ENCODE measurements at regions not wholly inside any gene's neighbourhood (a gene's known extent, or its start where the extent isn't known, plus 50 kb on each side); places are given as distances from the start of the nearest gene placed in this dataset.
"Not testable (repeated sequence)": the region's sequence is repeated elsewhere in the genome, so short reads cannot be mapped to it uniquely, and the experiment has no call there.

DNA sequence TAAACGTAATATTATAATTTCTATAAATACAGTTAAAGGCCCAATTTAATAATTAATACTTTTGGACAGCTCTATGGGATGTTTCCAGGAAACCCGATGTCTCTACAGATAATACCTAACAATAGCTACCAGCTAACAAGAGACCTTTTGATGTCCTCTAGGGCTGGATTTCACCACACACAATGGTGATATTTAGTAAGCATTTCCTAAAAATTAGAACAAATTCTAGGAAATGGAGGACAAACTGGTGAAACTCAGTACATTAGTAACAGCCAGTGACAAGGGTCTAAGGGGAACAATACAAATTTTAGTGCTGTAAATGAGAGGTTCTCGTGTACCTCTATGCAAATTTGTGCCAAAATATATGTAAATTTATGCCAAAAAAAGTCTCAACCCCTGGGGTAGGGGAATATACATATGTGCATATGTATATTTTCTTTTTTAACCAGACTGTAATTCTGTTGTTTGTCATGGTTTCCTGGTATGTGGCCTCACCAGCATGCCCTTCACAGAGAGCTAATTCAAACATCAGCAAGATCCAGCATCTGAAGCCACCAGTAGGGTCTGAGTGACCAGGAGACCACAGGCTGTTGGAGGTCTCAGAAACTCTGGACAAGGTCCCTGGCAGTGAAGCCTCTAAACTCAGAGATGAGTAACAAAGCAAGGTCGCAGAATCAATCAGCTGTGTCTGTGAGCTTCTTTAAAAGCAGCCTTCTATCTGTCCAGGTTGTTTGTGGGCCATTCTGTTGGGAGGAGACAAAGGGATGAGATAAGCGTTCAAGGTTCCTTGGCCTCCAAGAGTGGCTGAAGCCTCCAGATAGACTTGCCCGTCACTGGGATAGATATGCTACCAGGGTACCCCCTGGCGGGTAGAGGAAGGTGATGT lies 235.1 kb upstream of the RREB1 start:
- intact Hi-C loops (cut with micrococcal nuclease): no loop called here
- H3K27me3 Mint-ChIP-seq (ENCODE audit: low read depth): peaks cover 7% of the 10 kb centered on the region
- peaks cover 2% of the 10 kb centered on the region for H3K4me1 Mint-ChIP-seq (ENCODE audit: low read depth)
- no peak for DNase-seq (ENCODE audit: low spot score)
- H3K27ac Mint-ChIP-seq: no peak overlapping the region
- H3K4me3 Mint-ChIP-seq (ENCODE audit: low read depth): no peak overlapping the region
- no peaks in the 10 kb centered on the region for H3K36me3 Mint-ChIP-seq (ENCODE audit: low read depth)
- H3K9me3 Mint-ChIP-seq: peaks cover 4% of the 10 kb centered on the region

DNA sequence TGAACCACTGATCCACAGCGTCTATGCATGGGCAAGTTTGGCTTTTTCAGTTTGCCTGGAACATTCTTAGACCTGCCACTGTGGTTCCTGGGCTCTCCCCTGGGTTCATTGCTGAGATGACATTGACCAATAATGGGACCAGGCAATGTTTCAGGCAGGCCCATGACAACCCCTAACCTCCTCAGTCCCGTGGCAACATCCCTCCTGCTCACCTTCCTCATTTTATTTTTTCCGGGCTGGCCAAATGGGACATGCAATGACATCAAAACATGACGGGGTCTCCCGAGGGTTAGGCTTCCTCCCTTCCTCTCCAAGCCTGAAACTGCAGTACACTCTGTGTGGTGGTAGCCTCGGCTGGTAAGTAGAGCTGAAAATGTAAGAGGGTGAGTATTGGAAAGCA lies 234.0 kb upstream of the RREB1 start:
- Mint-ChIP-seq H3K4me1 (ENCODE audit: low read depth) (peaks cover 2% of the 10 kb centered on the region), H3K4me3 (ENCODE audit: low read depth) (no peak overlapping the region), H3K27ac (no peak overlapping the region), H3K9me3 (peaks cover 4% of the 10 kb centered on the region), H3K36me3 (ENCODE audit: low read depth) (no peaks in the 10 kb centered on the region), H3K27me3 (ENCODE audit: low read depth) (peaks cover 7% of the 10 kb centered on the region)
- intact Hi-C loops (cut with micrococcal nuclease): no loop called here
- no peak for DNase-seq (ENCODE audit: low spot score)

DNA sequence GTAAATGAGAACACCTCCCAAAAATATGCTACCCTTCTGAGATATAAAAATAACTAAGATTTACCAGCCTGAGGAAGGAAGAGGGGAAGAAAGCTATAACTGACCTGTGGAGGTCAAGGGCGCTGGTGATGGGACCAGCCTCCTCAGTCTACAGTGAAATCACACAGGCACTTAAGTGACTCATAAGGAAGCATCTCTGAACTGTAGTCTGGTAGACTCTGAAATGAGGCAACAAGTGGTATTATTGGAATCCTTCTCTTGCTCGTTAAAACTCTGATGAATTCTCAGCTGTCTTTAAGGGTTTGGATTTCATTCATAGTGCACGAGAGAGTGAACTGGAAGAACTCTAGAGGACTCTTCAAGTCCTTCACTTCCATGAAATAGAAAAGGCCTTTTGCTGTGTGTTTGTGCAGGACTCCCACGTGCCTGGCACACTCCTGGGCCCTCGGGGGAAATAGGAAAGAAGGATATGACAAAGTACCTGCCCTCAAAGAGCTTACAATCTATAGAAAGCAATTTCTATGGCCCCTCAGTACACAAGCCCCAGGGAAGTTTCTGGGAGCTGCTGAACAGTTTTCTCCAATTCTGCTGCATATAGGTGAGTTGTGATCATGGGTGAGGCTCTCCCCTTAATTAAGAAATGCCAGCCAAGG lies 231.8 kb upstream of the RREB1 start:
- Mint-ChIP-seq H3K4me1 (ENCODE audit: low read depth) (peaks cover 7% of the 10 kb centered on the region), H3K27me3 (ENCODE audit: low read depth) (peaks cover 7% of the 10 kb centered on the region), H3K36me3 (ENCODE audit: low read depth) (no peaks in the 10 kb centered on the region), H3K4me3 (ENCODE audit: low read depth) (no peak overlapping the region), H3K27ac (no peak overlapping the region), H3K9me3 (peaks cover 4% of the 10 kb centered on the region)
- no peak for DNase-seq (ENCODE audit: low spot score)
- intact Hi-C loops (cut with micrococcal nuclease): no loop called here

DNA sequence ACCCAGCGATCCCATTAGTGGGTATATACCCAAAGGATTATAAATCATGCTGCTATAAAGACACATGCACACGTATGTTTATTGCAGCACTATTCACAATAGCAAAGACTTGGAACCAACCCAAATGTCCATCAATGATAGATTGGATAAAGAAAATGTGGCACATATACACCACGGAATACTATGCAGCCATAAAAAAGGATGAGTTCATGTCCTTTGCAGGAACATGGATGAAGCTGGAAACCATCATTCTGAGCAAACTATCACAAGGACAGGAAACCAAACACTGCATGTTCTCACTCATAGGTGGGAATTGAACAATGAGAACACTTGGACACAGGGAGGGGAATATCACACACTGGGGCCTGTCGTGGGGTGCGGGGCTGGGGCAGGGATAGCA lies 230.0 kb upstream of the RREB1 start:
- H3K27ac Mint-ChIP-seq: not testable (repeated sequence)

DNA sequence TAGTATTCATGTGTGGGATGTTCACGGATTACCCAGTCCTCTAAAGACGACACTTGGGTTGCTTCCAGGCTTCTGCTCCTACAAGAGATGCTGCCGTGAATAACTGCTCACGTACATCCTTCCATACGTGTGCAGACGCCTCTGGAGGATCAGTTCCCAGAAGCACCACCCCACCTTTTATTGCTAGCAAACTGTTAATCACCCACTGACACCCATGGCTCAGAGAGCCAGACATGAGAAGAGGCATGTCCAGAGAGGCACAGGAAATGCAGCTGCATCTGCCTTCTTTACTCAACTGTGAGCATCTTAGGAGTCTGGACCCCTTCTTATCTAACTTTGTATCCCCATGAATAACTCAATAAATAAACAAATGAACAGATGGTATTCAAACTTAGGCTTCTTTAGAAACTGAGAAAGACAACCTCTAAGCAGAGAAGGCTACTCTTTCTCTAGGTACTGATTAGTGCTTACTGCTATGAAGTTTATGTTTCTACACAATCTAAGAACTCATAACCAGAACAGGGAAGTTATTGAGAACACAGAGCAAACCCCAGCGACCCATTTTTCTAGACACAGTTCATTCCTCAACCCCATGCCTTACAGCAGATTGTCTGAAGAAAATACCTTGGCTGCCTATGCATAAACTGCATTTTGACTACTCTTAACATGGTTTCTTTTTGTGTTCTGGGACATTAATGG lies 228.7 kb upstream of the RREB1 start:
- DNase-seq (ENCODE audit: low spot score): no peak

More for the DNA sequence above, 230.0 kb upstream of the RREB1 start:
- H3K9me3 Mint-ChIP-seq; H3K4me3 Mint-ChIP-seq (ENCODE audit: low read depth); H3K36me3 Mint-ChIP-seq (ENCODE audit: low read depth); H3K27me3 Mint-ChIP-seq (ENCODE audit: low read depth); H3K4me1 Mint-ChIP-seq (ENCODE audit: low read depth); DNase-seq (ENCODE audit: low spot score); intact Hi-C loops (cut with micrococcal nuclease): not testable (repeated sequence)

DNA sequence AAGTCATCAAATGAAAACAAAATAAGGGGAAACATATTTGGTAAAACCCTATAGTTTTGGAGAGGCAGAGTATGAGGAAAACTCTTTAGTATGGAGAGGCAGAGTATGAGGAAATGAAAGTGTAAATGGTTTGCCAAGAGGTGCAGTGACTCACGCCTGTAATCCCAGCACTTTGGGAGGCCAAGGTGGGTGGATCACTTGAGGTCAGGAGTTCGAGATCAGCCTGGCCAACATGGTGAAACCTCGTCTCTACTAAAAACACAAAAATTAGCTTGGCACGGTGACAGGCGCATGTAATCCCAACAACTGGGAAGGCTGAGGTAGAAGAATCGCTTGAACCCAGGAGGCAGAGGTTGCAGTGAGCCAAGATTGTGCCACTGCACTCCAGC lies 228.2 kb upstream of the RREB1 start:
- H3K4me3 Mint-ChIP-seq (ENCODE audit: low read depth); H3K36me3 Mint-ChIP-seq (ENCODE audit: low read depth); H3K27me3 Mint-ChIP-seq (ENCODE audit: low read depth); intact Hi-C loops (cut with micrococcal nuclease); H3K4me1 Mint-ChIP-seq (ENCODE audit: low read depth); DNase-seq (ENCODE audit: low spot score); H3K27ac Mint-ChIP-seq; H3K9me3 Mint-ChIP-seq: not testable (repeated sequence)

More for the DNA sequence above, 228.7 kb upstream of the RREB1 start:
- intact Hi-C loops (cut with micrococcal nuclease): no loop called here
- Mint-ChIP-seq H3K4me3 (ENCODE audit: low read depth) (no peak overlapping the region), H3K27ac (no peak overlapping the region), H3K4me1 (ENCODE audit: low read depth) (peaks cover 7% of the 10 kb centered on the region), H3K27me3 (ENCODE audit: low read depth) (peaks cover 7% of the 10 kb centered on the region), H3K9me3 (peaks cover 4% of the 10 kb centered on the region), H3K36me3 (ENCODE audit: low read depth) (no peaks in the 10 kb centered on the region)

DNA sequence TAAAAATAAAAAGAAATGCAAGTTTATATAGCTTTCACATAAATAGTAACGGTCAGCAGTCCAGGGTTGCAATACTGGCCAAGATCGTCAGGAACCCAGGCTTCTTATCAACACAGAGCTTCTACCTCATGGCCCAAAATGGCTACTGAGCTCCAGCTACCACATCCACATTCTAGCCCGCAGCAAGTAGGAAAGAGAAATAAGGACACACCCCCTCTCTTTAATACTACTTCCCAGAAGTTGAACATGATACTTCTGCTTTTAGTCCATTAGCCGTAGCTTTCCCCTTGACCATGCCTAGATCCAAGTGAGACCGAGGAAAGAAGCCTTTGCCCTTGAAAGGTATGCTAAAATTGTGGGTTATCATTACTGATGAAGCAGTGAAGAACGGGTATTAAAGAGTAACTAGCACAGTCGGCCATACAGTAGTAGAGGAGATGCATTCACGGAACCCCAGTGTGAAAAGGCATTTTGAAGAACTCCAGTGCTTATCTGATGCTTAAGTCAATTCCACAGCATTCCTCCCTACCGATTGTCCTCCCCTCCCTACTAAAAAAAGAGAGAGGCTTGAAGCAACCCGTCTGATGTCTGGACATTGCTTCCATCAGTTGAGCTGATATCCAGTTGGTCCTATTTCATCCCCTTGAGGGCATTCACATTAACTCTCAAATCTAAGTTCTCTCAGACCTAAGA lies 226.9 kb upstream of the RREB1 start:
- no peak overlapping the region for H3K4me3 Mint-ChIP-seq (ENCODE audit: low read depth)
- H3K36me3 Mint-ChIP-seq (ENCODE audit: low read depth): no peaks in the 10 kb centered on the region
- H3K4me1 Mint-ChIP-seq (ENCODE audit: low read depth): peaks cover 7% of the 10 kb centered on the region
- no peak overlapping the region for H3K27ac Mint-ChIP-seq
- intact Hi-C loops (cut with micrococcal nuclease): no loop called here
- peaks cover 7% of the 10 kb centered on the region for H3K27me3 Mint-ChIP-seq (ENCODE audit: low read depth)
- DNase-seq (ENCODE audit: low spot score): no peak
- peaks cover 4% of the 10 kb centered on the region for H3K9me3 Mint-ChIP-seq

DNA sequence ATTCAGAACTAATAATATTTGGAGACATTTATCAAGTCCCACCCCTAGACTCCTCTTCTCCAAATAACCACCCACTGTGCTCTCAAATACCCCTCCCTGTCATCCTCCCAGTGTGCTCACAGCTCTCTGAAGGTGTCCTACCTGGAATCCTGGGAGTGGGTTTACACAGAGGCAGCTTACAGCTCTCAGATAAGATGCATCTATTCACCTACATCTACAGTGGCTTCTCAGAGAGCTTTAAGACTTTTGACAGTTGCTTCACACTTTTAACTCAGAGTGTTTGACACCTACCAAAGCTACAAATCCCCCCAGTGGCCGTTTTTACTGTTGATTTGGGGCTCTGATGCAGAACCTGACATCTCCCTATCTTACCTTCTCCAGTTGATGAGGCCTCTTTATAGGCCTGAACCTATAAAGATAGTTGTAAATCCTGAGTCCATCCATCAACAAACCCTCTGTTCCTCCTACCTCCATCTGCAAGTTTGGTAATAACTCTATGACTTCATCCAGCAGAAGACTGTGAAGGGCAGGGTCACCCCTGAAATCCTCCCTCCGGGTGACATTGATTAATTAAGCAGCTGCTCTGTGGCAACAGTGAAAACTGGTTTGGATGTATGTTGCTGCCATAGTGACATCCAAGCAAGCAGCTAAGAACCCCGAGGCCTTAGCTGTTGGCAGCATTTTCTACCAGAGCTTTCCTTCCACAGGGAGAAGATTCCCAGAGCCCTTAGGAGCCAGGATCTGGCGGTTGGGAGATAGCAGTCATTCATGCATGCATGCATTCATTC lies 226.1 kb upstream of the RREB1 start:
- DNase-seq (ENCODE audit: low spot score): no peak
- H3K4me3 Mint-ChIP-seq (ENCODE audit: low read depth): no peak overlapping the region
- intact Hi-C loops (cut with micrococcal nuclease): no loop called here

DNA sequence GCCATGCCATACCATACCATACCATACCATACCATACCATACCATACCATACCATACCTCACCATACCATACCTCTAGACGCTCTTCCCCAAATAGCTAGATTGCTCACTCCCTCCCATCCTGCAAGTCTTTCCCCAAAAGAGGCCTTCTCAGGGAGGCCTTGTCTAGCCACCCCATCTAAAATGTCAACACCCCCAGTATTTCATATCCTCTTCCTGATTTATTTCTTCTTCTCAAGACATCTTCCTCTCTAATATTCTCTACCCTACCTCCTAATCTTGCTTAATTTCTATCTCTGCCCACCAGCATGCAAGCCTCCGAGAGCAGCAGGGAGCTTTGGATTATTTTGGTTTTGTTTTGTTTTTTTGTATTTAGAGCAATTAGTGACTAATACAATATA lies 225.2 kb upstream of the RREB1 start:
- H3K27ac Mint-ChIP-seq: no peak overlapping the region
- H3K9me3 Mint-ChIP-seq: no peaks in the 10 kb centered on the region
- intact Hi-C loops (cut with micrococcal nuclease): no loop called here
- H3K4me1 Mint-ChIP-seq (ENCODE audit: low read depth): peaks cover 5% of the 10 kb centered on the region
- no peak for DNase-seq (ENCODE audit: low spot score)
- H3K4me3 Mint-ChIP-seq (ENCODE audit: low read depth): no peak overlapping the region
- H3K27me3 Mint-ChIP-seq (ENCODE audit: low read depth): no peaks in the 10 kb centered on the region
- no peaks in the 10 kb centered on the region for H3K36me3 Mint-ChIP-seq (ENCODE audit: low read depth)

More for the DNA sequence above, 226.1 kb upstream of the RREB1 start:
- Mint-ChIP-seq H3K27me3 (ENCODE audit: low read depth) (peaks cover 4% of the 10 kb centered on the region), H3K4me1 (ENCODE audit: low read depth) (peaks cover 7% of the 10 kb centered on the region), H3K9me3 (peaks cover 4% of the 10 kb centered on the region), H3K27ac (no peak overlapping the region), H3K36me3 (ENCODE audit: low read depth) (no peaks in the 10 kb centered on the region)

DNA sequence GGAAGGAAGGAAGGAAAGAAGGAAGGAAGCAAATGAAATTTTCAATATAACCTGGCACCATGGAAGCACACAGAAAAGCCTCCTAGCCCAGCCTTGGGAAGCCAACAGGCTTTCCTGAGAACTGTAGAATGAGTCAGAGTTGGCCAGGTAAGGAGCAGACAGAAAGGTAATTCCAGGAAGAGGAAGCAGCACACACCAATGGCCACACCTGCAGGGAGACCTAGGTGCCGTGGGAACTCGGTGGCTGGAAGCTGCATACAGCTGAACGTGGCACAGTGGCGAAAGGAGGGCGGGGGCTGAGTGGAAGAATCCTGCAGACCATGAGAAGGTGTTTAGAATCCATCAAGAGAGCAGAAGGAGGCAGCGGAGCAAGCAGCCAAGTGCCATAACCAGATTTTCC lies 224.8 kb upstream of the RREB1 start:
- no peak for DNase-seq (ENCODE audit: low spot score)
- Mint-ChIP-seq H3K27me3 (ENCODE audit: low read depth) (no peaks in the 10 kb centered on the region), H3K4me1 (ENCODE audit: low read depth) (peaks cover 5% of the 10 kb centered on the region), H3K27ac (no peak overlapping the region), H3K4me3 (ENCODE audit: low read depth) (no peak overlapping the region), H3K36me3 (ENCODE audit: low read depth) (no peaks in the 10 kb centered on the region), H3K9me3 (no peaks in the 10 kb centered on the region)
- intact Hi-C loops (cut with micrococcal nuclease): no loop called here

DNA sequence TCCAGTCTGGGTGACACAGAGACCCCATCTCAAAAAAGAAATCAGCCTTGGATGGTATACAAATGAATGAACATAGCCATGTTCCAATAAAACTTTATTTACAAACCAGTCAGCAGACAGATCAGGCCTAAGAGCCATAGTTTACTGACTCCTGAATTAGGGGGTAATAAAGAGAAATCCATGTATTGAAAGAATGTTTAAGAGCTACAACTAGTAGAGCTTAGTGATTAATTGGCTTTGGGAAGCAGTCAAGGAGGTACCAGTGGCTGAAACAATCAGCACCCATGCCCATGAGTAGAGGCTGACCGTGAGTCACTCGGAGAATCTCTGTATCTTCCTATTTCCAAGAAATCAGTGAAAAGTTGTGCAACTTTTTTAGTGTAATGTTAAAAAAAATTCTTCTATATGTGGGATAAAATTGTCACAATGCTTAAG lies 223.6 kb upstream of the RREB1 start:
- DNase-seq (ENCODE audit: low spot score): no peak
- Mint-ChIP-seq H3K4me1 (ENCODE audit: low read depth) (peaks cover 3% of the 10 kb centered on the region), H3K9me3 (no peaks in the 10 kb centered on the region), H3K27ac (no peak overlapping the region), H3K36me3 (ENCODE audit: low read depth) (no peaks in the 10 kb centered on the region), H3K27me3 (ENCODE audit: low read depth) (no peaks in the 10 kb centered on the region), H3K4me3 (ENCODE audit: low read depth) (no peak overlapping the region)
- intact Hi-C loops (cut with micrococcal nuclease): no loop called here

DNA sequence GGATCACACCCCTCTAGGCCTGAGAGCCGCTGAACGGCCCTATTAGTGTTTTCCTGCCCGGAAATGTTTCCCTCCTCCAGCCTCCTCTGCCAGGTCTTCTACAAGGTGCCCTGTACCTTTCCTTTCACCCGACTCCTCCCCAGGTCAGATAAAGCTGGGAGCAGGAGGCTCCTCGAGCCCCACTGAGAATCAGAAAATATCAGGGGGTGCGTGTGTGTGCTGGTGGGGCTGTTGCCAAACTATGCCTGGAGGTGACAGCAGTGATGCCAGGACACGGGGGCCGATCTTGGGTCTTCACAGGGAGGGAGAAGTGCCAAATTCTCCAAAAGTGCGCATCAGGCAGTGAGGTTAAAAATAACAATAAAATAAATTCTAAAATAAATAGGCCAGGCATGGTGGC lies 222.8 kb upstream of the RREB1 start:
- no peak for DNase-seq (ENCODE audit: low spot score)
- no peaks in the 10 kb centered on the region for H3K4me1 Mint-ChIP-seq (ENCODE audit: low read depth)
- H3K36me3 Mint-ChIP-seq (ENCODE audit: low read depth): no peaks in the 10 kb centered on the region
- no peak overlapping the region for H3K27ac Mint-ChIP-seq
- no peaks in the 10 kb centered on the region for H3K27me3 Mint-ChIP-seq (ENCODE audit: low read depth)
- H3K9me3 Mint-ChIP-seq: no peaks in the 10 kb centered on the region
- no peak overlapping the region for H3K4me3 Mint-ChIP-seq (ENCODE audit: low read depth)
- intact Hi-C loops (cut with micrococcal nuclease): no loop called here
